IPS DF 19.7 (cell line): ENCODE measurements at regions not wholly inside any gene's neighbourhood (a gene's known extent, or its start where the extent isn't known, plus 50 kb on each side); places are given as distances from the start of the nearest gene placed in this dataset.
A peak's percentile ranks its signal among the peaks of the same experiment; 100 is the strongest.

Experiments used
- DNase-seq: peaks from one replicate; pipeline ENCODE4 v3.0.0-alpha.2; 2013; ENCODE audit warnings: low read depth, low spot score

DNA sequence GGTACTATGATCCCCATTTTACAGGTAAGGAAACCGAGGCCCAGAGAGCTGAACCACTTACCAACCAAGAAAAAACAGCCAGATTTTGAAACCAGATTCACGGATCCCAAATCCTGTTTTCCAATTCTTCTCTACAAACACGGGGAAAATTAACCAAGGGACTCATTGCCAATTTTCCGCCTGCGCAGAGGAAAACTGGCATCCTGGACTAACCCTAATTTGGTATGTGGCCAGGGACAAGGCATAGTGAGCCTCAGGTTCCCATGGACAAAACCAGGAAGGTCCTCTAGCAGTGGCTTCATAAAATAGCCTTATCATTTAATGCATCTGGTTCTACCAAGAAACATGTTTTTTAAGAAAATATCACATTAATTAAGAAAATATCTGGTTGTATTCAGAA is 517.3 kb downstream of the MED13L start:
- DNase-seq = no peak

DNA sequence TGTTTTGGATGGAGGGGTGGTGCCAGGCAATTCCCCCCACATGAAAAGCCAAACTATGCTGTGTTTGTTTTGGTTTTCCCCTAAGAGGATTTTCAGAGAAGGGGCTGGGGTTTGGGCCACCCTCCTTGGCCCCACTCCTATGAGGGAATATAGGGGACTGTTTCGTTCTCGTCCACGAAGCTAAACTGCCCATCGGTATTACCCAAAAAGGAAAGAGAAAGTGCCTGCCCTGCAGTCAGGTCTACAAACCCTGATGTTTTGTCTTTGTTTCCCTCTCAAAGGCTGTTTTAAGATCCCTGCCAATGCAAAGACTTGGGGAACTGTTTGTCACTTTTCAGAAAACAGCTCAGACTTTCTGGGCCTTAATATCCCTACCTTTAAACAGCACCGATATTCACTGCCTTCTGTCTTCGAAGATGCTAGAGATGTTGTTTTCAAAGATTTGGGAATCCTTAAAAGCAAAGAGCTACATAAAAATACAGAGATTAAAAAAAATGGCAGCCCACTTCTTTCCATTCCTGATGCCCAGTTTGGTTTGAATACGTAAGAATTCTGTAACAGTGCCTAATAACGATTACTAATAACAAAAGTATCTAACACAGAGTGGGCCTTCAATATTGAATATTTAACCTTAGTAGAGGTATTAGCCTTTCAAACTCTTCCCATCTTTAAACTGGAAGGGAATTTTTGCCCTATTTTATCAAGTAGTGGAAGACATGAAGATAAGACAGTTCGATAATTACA is 518.4 kb downstream of the MED13L start:
- no peak for DNase-seq

- no peak for DNase-seq
Observed at GRCh38 chr12:115758183-115758582, 519.3 kb downstream of the MED13L start.

DNA sequence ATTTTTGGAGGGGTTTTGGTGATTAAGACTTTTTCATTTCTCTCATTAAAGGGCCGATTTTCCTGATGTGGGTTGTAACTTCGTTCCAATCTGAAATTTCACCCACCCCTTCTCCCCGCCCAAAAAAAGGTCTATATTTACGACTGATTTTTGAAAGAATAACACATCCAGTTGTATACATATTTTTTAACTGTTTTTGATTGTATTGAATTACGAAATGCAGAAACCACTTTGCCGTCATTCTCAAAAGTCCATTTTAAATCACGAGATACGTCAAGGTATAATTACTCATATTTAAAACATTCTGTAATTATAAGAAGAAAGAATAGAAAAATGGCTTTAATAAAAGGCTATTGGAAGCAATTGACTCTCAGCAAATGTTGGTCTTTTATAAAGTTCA is 520.7 kb downstream of the MED13L start:
- DNase-seq = no peak

GRCh38 chr12:115756271-115756670 is 521.2 kb downstream of the MED13L start:
- DNase-seq = no peak

- DNase-seq = no peak
Observed at GRCh38 chr12:115755725-115756085, 521.8 kb downstream of the MED13L start.

DNA sequence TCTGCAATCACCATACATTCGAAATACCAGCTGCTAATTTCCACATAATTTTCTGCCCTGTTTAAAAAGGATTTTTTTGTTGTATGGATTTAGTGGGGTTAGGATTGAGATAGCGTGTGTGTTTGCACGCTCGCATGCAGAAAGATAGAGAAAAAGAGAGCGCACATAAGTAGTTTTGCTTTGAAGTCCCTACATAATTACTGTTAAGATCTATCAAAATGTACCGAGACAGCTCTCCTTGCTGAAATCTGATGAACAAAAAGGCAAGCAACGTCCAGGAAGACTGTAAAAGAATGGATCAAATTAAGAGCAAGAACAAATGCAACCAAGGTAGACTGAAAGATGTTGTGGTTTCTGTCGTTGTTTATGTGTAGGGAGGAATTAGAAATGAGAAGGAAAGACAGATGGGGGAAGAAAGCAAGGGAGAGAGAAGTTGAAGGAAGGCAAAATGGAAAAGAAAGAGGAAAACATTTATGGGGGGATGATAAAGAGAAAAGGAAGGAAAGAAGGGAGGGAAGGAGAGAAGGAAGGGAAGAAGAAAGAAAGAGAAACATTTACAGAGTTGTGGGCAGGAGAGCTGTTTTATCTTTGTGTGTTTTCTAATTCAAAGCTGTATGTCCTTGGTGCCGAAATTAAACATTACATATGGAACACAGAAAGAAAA is 522.3 kb downstream of the MED13L start:
- no peak for DNase-seq

GRCh38 chr12:115752913-115753726 is 524.4 kb downstream of the MED13L start:
- DNase-seq = peak; percentile 35

DNA sequence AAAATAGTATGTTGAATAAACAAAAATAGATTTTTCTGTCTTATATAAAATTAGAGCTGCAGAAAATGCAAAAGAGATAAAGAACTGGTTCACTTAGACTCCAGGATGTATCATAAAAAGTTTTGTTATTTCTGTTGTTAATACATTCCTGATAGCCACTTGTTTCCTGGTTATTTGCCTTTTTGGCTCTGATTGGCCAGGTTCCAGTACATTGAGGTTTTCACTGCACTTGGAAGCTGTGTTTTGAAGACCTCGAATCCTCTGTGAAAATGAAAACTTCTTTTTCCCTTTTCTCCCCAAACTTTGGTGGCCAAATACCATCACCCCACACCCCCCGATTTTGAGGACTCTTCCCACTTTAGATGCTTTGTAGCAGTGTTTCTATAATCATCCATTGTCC is 525.3 kb downstream of the MED13L start:
- DNase-seq = no peak

DNA sequence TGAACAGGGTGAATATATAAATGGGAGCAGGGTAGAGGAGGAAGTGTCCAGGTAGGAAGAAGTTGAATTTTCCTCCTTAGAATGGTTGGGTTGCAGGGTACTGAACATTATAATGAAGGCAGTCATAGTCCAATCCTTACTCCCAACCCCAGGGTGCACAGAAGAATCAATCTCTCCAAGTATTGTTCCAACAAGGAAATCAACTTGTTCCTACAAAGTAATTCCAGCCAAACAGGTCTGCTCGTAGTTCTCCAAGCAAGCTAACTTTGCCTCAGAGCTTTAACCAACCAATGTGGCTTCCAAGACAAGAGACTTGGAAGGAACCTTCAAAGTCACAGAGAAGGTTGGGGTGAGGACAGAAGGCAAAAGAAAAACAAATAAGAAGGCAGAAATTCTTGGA is 527.2 kb downstream of the MED13L start:
- no peak for DNase-seq

- no peak for DNase-seq
Observed at GRCh38 chr12:115749071-115749841, 528.2 kb downstream of the MED13L start.

DNA sequence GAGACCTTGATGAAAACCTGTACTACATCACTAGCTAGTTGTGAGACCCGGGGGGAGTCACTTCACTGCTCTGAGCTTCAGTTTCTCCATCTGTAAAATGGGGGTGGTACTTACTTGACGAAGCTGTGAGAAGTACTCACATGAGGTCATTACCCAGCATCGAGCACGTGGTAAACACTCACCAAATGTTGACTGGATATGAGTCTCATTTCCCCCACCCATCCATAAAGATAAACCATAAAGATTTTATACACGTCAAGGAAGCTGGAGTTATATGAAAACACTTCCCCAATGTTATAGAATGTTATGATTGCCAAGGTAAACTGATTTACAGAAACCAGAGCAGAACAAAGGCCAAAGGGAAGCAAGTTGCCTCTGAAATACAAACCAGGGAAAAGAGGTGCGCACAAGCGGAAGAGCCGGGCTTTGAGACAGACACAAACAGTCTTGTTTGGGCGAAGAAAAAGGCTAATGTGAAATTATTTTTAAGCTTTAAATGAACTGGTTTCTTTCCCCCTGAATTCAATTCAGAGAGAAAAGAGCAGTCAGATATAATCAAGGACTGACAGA is 536.8 kb downstream of the MED13L start:
- no peak for DNase-seq

- DNase-seq = no peak
Observed at GRCh38 chr12:115737895-115738294, 539.6 kb downstream of the MED13L start.

- no peak for DNase-seq
Observed at GRCh38 chr12:115736360-115736759, 541.1 kb downstream of the MED13L start.

- no peak for DNase-seq
Observed at GRCh38 chr12:115730975-115731541, 546.4 kb downstream of the MED13L start.

DNA sequence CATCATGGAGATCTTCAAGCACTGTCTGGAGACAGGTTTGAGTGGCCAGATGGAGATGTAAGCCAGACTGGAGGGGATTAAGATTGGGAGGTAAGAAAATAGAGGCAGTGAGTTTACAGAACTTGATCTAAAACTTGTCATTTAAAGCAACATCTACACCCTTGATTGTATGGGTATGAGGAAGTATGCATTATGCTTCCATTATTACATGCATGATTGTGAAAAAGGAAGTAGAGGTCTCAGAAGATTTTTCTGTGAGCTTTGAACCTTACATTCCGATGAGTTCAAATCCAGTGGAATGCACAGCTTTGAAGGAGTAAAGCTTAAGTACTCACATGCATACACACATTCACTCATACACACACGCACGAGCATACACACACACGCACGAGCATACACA is 550.8 kb downstream of the MED13L start:
- DNase-seq = no peak

GRCh38 chr12:115722181-115722580 is 555.3 kb downstream of the MED13L start:
- no peak for DNase-seq

GRCh38 chr12:115716551-115716950 is 560.9 kb downstream of the MED13L start:
- DNase-seq = no peak

- no peak for DNase-seq
Observed at GRCh38 chr12:115712676-115713075, 564.8 kb downstream of the MED13L start.

DNA sequence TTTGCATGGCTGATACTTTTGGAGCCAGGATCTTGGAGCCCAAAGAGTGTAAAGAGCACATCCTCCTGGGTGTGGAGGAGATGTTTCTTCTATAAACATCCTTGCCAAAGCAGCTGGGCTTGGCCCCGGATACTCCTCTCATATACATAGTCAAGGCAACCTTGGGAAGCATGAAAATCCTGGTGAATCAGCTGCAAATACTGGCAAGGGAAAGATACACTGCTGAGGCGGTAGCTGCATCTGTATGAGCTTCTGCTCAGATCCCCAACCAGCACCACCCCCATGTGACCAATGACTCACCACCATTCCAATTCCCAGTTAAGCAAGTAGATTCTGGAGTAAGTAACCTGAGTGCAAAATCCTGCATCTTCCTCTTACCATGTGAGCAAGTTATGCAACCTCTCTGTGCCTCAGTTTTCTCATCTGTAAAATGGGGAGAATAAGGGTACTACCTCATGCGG is 567.4 kb downstream of the MED13L start:
- no peak for DNase-seq

GRCh38 chr12:115709540-115710011 is 567.9 kb downstream of the MED13L start:
- no peak for DNase-seq
